ENCODE measurements at regions not wholly inside any gene's neighbourhood (a gene's known extent, or its start where the extent isn't known, plus 50 kb on each side); places are given as distances from the start of the nearest gene placed in this dataset.

- TF ChIP-seq YY1 (tag by site-specific recombination; IDR thresholded peaks at IDR 0.05): no peak
- TF ChIP-seq, protein P1, sequence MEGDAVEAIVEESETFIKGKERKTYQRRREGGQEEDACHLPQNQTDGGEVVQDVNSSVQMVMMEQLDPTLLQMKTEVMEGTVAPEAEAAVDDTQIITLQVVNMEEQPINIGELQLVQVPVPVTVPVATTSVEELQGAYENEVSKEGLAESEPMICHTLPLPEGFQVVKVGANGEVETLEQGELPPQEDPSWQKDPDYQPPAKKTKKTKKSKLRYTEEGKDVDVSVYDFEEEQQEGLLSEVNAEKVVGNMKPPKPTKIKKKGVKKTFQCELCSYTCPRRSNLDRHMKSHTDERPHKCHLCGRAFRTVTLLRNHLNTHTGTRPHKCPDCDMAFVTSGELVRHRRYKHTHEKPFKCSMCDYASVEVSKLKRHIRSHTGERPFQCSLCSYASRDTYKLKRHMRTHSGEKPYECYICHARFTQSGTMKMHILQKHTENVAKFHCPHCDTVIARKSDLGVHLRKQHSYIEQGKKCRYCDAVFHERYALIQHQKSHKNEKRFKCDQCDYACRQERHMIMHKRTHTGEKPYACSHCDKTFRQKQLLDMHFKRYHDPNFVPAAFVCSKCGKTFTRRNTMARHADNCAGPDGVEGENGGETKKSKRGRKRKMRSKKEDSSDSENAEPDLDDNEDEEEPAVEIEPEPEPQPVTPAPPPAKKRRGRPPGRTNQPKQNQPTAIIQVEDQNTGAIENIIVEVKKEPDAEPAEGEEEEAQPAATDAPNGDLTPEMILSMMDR (tag by site-specific recombination; IDR thresholded peaks at IDR 0.05): no peak
- TF ChIP-seq, protein P2, sequence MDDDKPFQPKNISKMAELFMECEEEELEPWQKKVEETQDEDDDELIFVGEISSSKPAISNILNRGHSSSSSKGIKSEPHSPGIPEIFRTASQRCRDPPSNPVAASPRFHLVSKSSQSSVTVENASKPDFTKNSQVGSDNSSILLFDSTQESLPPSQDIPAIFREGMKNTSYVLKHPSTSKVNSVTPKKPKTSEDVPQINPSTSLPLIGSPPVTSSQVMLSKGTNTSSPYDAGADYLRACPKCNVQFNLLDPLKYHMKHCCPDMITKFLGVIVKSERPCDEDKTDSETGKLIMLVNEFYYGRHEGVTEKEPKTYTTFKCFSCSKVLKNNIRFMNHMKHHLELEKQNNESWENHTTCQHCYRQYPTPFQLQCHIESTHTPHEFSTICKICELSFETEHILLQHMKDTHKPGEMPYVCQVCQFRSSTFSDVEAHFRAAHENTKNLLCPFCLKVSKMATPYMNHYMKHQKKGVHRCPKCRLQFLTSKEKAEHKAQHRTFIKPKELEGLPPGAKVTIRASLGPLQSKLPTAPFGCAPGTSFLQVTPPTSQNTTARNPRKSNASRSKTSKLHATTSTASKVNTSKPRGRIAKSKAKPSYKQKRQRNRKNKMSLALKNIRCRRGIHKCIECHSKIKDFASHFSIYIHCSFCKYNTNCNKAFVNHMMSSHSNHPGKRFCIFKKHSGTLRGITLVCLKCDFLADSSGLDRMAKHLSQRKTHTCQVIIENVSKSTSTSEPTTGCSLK (tag by site-specific recombination; IDR thresholded peaks at IDR 0.05): no peak
- TF ChIP-seq SETDB1 (IDR thresholded peaks at IDR 0.05; ENCODE audit: insufficient read length, low read length): no peak
- no peak for TF ChIP-seq ZBTB11 (tag by site-specific recombination; conservative IDR thresholded peaks at IDR 0.05; ENCODE audit: low read depth)
- no peak for TF ChIP-seq ZNF350 (tag by site-specific recombination; IDR thresholded peaks at IDR 0.05)
- TF ChIP-seq ZNF596 (tag by site-specific recombination; IDR thresholded peaks at IDR 0.05): no peak
Observed at GRCh38 chr9:119483153-119483552, 113.9 kb upstream of the BRINP1 start.

Data from HEK293 (cell line).